ENCODE measurements at regions not wholly inside any gene's neighbourhood (a gene's known extent, or its start where the extent isn't known, plus 50 kb on each side); places are given as distances from the start of the nearest gene placed in this dataset.

GRCh38 chr2:165008730-165009315, 53.5 kb upstream of the SLC38A11 start:
- peaks cover 21% of the 10 kb centered on the region for H3K4me1 ChIP-seq (ENCODE audit: control insufficient read depth, insufficient read depth, low read length)
- H3K9me3 ChIP-seq (ENCODE audit: control insufficient read depth, low read length) = no peaks in the 10 kb centered on the region
- no peak overlapping the region for H3K9ac ChIP-seq (ENCODE audit: low read length)
- no peaks in the 10 kb centered on the region for H3K27me3 ChIP-seq (replicated peaks; ENCODE audit: control insufficient read depth, insufficient read depth, low read length)
- H3K4me3 ChIP-seq (ENCODE audit: low read length) = no peak overlapping the region
- DNase-seq (ENCODE audit: low read depth) = no peak
- no peaks in the 10 kb centered on the region for H3K36me3 ChIP-seq (ENCODE audit: control insufficient read depth, insufficient read depth, low read length, severe bottlenecking)

- Histone ChIP-seq H3K9ac (ENCODE audit: low read length) (no peak overlapping the region), H3K36me3 (ENCODE audit: control insufficient read depth, insufficient read depth, low read length, severe bottlenecking) (no peaks in the 10 kb centered on the region), H3K9me3 (ENCODE audit: control insufficient read depth, low read length) (no peaks in the 10 kb centered on the region), H3K4me3 (ENCODE audit: low read length) (no peak overlapping the region), H3K4me1 (ENCODE audit: control insufficient read depth, insufficient read depth, low read length) (peaks cover 26% of the 10 kb centered on the region), H3K27me3 (replicated peaks; ENCODE audit: control insufficient read depth, insufficient read depth, low read length) (no peaks in the 10 kb centered on the region)
- peak; percentile 35 for DNase-seq (ENCODE audit: low read depth)
Measured at GRCh38 chr2:165007161-165007744, 51.9 kb upstream of the SLC38A11 start.

All from adipocyte (in vitro differentiated cells).